RCC 7860 (cell line): ENCODE measurements at regions not wholly inside any gene's neighbourhood (a gene's known extent, or its start where the extent isn't known, plus 50 kb on each side); places are given as distances from the start of the nearest gene placed in this dataset.
"Not testable (repeated sequence)": the region's sequence is repeated elsewhere in the genome, so short reads cannot be mapped to it uniquely, and the experiment has no call there.

Experiments
- DNase-seq: peaks from one replicate; pipeline ENCODE4 v3.0.0-alpha.2; 2015; ENCODE audit warnings: low spot score
- FAIRE-seq: peaks from 2 replicates; lab custom pipeline; 2012; peaks lifted over from hg19 to GRCh38; lab: Jason Lieb, UNC

DNA sequence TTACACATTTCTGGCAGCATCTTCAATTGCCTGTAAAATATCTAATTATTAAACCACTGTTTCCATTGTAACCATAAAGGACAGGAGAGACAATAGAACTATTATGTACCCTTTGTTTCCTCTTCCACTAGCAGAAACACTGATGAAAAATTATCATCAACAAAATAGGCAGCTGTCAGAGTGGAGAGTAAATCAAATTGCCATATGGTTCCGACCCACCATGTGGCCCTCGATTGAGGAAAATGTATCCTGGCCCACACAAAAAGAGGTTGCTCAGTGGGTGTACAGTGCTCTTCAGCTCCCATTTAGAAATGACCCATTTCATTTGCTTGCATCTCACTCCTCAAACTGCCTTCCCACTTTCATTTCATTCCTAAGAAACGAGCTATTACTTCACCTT, 570.6 kb upstream of the UBE2E2 start:
- no peak for FAIRE-seq
- no peak for DNase-seq

DNA sequence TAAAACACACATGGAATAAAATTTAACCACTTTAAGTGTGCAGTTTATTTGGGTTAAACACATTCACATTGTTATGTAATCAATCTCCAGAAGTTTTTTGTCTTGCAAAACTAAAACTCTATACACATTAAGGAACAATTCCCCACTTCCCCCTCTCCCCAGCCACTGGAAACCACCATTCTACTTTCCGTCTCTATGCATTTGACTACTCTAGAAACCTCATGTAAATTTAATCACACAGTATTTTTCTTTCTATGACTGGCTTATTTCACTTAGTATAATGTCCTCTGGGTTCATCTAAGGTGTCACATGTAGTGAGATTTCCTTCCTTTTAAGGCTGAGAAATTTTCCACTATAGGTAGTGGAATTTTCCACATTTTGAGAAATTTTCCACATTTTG, 568.7 kb upstream of the UBE2E2 start:
- FAIRE-seq (no peak), DNase-seq (no peak)

DNA sequence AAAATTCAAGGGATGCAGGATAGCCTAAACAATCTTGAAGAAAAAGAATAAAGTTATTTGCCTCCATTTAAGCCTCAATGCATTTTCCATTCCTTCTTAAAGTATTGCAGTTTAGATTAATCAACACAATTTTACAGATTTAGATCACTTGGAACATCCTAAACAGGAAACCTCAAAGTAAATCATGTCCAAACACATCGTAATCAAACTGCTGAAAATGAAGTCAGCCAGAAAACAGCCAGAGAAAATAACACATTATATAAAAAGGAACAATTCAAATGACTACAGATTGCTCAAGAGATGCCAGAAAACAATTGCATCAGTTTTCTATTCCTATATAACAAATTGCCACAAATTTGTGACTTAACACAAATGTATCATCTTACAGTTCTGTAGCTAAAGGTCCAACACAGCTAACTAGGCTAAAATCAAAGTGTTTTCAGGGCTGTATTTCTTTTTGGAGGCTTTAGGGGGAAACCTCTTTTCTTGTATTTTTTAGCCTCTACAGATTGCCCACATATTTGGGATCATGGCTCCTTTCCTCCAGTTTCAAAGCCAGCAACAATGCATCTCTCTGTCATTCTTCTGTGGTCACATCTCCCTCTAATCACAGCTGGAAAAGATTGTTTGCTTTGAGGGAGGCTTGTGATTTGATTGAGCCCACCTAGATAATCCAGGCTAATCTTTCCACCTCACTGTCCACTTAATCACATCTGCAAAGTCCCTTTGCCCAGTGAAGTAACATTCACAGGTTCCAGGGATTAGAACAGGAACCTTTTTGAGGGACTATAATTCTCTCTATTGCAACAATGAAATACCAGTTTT, 543.3 kb upstream of the UBE2E2 start:
- no peak for FAIRE-seq
- no peak for DNase-seq

DNA sequence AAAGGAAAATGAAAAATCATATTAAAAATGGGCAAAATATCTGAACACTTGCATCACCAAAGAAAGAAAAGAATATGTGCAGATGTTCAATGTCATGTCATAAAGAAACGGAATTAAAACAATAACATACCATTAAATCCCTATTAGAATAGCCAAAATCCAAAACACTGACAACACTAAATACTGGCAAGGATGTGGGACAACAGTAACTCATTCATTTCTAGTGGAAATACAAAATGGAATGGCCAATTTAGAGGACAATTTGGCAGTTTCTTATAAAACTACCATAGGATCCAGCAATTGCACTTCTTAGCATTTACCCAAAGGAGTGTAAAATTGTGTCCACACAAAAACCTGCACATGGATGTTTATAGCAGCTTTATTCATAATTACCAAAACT, 542.5 kb upstream of the UBE2E2 start:
- no peak for DNase-seq
- no peak for FAIRE-seq

DNA sequence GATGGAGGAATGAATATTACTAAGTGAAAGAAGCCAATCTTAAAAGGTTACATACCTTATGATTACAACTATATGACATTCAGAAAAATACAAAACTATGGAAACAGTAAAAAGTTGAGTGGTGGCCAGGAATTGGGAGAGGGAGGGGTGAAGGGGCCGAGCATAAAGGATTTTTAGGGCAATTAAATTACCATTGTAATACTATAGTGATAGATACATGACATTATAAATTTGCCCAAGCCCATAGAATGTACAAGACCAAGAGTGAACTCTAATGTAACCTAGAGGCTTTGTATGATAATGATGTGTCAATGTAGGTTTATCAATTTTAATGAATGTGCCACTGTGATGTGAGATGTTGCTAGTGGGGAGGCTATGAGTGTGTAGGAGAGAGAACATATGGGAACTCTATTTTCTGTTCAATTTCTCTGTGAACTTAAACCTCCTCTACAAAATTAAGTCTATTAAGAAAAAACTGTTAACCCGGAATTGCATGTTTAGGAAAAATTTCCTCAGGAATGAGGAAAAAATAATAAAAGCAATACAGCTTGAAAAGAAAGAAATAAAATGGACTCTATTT, 541.9 kb upstream of the UBE2E2 start:
- DNase-seq (no peak), FAIRE-seq (no peak)

DNA sequence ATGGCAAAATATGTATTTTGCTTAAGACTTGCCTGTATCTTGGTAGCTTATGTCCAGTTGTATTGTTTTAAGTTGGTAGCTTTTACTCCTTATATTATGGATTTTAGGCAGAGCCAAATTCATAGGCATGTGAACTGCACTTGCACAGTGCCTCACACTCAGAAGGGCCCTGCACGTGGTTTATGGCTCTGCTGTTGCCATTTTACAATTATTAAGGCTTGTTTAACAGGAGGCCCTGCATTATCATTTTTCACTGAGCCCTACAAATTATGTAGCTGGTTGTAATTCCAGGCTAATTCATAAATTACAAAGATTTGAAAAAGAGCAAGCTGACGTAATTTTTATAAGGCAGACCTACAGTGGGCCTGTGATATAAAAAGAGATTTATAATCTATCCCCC, 537.6 kb upstream of the UBE2E2 start:
- FAIRE-seq (no peak), DNase-seq (no peak)

DNA sequence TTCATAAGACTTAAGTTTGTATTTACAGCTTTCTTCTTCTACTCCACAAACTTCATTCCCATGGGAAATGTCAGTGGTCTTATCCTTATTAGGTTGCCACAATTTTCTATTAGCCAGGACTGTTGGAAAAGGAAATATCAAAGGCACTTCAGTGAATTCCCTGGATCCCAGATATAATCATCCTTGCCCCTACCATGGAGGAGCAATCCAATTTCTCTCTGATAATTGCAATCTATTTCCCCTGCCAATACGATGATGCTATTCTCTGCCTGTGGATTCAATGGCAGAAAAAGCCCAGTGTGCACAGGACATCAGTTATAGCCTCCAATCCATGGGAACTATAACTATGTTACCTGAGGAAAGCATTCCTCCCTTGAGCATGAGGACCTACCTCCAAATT, 536.4 kb upstream of the UBE2E2 start:
- no peak for FAIRE-seq
- no peak for DNase-seq

DNA sequence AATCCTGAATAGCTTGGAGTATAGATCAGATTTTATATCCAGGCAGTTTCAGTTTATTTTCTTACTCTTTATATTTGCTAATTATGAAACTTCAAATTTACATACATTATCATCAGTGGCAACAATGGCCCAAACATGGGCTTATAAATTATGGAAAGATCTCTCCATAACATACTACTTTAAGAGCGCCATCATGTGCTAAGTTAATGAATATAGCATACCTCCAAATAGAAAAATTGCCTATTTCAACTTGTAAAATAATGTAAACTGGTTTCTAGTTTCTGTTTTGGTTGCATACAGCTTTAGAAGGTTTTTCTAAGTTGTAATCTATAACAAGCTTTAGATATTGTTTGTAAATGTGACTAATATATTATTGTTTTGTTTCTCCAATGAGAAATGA, 531.3 kb upstream of the UBE2E2 start:
- no peak for DNase-seq
- FAIRE-seq = no peak

DNA sequence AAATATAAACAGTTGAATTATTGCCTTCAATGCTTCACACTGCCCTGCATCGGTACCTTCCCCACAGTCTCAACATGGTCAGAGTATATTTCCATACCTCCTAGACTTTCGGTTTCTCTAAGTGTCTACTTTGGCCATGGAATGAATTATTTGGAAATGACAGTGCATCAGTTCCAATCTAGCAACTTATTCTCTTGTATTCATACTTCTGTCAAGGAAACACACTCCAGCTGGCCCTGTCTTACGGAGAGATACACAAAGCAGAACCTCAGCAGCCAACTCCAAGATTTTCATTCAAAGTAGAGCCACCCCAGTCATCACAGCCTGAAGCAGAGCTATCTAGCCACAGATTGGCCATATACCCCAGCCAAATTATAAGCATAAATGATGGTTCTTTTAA, 518.4 kb upstream of the UBE2E2 start:
- DNase-seq = no peak
- FAIRE-seq = no peak

DNA sequence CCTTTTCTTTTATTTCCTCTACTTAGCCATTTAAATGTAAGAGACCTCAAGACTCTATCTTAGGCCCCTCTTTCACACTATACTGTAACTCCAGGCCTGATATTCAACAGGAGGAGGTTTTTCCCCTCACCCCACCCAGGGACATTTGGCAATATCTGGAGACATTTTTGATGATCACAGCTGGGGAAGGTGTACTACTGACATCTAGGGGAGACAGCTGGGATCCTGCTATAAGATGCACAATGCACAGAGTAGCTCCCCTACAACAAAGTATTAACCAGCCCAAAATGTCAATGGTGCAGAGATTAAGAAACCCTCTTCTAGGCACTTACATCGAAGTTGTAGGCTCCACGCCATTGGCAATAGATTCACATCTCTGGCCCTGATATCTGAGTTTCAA, 517.5 kb upstream of the UBE2E2 start:
- FAIRE-seq = no peak
- DNase-seq = no peak

DNA sequence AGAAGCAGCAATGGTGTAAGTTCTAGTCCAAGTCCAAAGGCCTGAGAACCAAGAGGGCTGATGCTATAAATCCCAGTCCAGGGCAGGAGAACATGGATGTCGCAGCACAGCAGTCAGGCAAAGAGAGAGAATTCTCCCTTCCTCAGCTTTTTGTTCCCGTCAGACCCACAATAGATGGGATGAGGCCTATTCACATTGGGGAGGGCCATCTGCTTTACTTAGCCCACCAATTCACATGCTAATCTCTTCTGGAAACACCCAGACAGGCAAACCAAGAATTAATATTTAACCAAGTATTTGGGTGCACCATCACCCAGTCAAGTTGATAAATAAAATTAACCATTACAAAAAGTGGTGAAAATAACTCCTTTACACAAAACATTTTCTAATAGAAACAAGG, 511.7 kb upstream of the UBE2E2 start:
- DNase-seq (no peak), FAIRE-seq (no peak)

DNA sequence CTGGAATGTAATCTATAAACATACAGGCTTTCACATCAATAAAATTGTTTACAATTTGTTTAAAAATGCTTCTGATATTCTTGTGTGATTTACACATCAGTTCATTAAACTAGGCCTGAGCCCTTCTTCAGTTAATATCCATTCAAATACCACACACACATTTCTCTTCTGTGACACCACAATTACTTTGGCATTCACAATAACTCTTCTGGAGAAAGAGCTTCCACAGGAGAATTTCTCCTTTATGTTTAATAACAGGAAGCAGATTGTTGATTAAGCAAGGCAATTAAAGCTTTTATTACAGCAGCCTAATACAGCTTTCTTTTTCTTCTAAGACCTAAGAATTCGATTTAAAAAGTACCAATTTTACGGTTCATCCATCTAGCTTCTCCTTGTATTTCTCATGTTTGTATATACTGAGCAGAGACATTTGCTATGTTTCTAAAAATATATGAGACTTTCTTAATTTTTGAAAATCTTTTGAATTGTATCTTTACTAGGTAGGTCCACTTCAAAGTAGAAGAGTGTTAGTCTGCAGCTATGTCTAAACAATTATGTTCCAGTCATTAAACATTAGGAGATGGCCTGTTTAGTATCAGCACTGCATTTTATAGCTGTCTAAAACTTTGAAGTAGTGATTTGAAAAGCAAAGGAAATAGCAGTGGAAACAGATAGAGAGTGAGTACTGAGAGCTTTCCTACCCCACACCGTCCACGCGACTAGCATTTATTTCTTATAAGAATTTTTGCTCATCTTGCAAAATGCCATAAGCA, 511.1 kb upstream of the UBE2E2 start:
- DNase-seq (no peak), FAIRE-seq (no peak)

DNA sequence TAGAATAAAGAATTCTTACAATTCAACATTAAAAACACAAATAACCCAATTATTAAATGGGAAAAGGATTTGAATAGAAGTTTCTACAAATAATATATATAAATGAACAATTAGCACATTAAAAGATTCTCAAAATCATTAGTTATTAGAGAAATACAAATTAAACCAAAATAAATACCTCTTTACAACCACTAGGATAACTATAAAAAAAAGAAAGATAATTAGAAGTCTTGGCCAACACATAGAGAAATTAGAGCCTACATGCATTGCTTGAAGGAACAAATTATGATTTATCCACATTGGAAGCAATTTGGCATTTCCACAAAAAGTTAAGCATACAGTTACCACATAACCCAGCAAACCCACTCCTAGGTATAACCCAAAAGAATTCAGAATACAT, 502.3 kb upstream of the UBE2E2 start:
- FAIRE-seq (no peak), DNase-seq (no peak)

DNA sequence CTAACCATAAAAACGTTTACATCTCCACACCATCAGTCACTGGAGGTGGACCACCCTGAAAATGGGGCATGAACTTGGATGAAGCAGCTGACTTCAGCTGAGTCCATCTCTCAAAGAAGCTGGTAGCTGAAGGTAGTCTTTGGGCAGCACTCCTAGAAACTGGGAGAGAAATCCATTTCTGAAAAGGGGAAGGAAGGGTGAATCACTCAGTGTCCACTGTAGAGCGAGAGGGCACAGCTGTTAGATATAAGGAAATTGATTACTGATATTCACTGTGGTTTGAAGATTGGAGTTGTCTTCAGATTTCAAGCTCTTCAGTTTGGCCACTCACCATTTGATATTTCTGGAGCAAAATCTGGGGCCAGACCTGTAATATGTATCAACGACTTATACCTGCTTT, 499.0 kb upstream of the UBE2E2 start:
- DNase-seq = no peak
- FAIRE-seq = no peak

DNA sequence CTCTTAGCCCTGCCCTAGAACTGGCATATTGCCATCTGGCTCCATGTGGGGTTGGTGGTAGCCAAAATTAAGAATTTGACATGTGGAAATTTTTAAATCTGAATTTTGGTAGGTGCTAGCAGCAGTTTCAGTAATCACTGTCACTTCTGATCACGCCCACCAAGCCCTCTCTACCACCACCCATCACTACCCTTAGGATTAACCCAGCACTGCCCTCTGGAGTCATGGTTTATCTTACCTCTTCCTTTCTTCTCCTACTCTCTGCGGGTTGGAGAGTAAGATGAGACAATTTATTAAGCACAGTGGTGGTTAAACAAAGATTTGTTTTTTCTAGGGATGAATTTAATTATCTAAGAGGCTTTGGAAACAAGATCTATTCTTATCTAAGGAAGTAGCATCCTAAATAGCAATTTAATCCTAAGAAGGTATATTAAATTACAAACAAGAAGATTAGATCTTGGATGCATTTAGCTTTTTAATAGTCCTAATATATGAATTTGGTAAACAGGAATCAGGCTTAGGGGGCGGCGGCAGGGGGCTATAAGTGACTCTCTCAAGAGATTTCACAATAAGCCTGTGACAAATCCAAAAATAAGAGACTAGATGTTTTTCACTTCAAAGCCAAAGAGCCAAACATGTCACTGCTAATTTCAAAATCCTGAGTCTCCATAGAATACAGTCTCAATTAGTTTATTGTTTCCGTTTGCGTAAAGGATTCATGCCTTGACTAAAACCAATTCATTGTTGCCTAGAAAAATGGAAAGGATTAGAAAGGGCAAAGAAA, 498.4 kb upstream of the UBE2E2 start:
- no peak for FAIRE-seq
- no peak for DNase-seq

DNA sequence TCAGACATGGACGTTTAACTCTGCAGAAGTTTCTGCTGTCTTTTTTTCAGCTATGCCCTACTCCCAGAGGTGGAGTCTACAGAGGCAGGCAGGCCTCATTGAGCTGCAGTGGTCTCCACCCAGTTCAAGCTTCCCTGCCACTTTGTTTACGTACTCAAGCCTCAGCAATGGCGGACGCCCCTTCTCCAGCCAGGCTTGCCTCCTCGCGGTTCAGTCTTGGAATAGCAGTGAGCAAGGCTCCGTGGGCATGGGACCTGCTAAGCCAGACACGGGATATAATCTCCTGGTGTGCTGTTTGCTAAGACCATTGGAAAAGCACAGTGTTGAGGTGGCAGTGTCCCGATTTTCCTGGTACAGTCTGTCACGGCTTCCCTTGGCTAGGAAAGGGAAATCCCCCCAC, 496.2 kb upstream of the UBE2E2 start:
- DNase-seq, FAIRE-seq: not testable (repeated sequence)

DNA sequence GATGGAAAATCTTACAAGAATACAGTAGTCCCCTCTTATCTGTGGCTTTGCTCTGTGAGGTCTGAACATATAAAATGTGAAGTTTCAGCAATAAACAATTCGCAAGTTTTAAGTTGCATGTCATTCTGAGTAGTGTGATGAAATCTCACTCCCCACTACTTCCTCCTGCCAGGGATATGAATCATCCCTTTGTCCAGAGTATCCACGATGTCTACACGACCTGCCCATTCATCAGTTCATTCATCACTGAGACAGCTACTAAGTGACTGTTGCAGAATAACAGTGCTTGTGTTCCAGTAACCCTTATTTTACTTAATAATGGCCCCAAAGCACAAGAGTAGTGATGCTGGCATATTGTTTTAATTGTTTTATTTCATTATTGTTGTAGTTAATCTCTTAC, 489.2 kb upstream of the UBE2E2 start:
- FAIRE-seq (peak; percentile 83), DNase-seq (peak; percentile 78)

DNA sequence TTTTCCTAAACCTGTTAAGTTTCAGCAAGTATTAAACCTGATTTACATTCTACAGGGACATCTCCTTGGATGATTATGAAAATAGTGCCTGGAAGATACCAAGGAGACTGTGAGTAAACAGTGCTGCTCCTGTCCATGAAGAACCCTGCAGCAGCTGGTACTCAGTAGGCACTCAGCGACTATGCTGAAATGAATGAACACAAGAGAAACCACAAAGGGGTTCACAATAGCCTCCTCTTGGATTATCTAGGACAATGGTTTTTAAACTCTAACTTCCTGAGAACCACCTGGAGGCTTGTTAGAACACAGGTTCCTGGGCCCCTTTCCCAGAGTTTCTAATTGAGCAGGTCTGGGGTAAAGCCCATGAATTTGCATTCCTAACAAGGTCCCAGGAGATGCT, 488.4 kb upstream of the UBE2E2 start:
- no peak for FAIRE-seq
- DNase-seq = no peak

DNA sequence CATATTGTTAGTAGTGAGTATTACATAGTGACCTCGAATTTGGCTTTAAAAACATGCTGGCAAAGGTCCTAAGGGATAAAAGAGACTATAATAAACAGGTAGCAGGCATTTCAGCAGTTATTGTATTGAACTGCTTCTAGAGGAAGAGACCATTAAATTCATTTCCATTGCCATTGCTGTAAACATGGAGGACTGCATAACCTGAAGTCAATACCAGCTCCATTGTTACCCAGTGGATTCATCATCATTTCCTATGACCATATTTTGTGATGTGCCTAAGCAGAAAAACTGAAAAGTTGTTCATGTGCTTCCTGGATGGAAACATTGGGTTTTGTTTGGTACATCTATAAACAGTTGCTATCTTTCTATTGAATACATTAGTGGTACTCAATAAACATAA, 482.5 kb upstream of the UBE2E2 start:
- no peak for DNase-seq
- FAIRE-seq = no peak

DNA sequence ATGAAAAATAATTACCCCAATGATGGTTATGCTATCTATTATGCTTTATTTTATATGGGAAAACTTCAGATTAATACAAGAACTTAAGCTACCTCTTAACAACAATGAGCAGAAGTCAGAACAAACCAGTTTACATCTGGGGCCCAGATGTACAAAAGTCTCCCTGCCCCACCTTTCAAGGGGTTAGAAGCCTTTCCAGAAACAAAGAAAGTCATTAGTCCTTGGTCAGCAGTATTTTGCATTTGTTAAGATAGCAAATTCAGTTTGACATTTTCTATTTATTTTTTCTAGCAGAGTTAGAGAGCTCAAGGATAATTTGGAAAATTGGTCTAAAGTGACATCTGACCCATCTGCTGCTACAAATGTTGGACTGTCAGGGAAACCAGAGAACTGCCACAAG, 478.7 kb upstream of the UBE2E2 start:
- no peak for FAIRE-seq
- no peak for DNase-seq

DNA sequence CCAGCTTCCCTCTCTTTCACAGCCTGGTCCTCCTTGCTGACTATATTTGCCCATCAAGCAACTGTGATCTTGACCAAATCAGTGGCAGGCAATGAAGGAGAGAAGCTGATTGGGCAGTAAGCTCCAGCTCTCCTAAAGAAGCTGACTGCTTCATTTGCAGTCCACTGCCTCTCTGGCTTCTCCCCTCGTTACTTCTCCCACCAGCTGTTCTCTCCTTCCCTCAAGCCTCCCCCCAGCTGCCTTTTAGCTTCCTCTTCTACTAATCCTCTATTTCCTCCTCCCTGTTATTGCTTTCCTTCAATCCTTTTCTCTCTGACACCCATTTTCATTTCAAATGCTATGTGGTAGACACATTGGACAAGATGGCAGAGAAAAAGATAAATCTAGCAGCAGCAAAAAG, 474.7 kb upstream of the UBE2E2 start:
- FAIRE-seq (no peak), DNase-seq (no peak)
